AG09319 (cell line): ENCODE measurements at regions not wholly inside any gene's neighbourhood (a gene's known extent, or its start where the extent isn't known, plus 50 kb on each side); places are given as distances from the start of the nearest gene placed in this dataset.

Source experiments
- DNase-seq: peaks from one replicate; pipeline ENCODE4 v3.0.0-alpha.2; 2010; ENCODE audit warnings: low read depth; ENCODE audit errors: extremely low read depth
- TF ChIP-seq, protein P1 (sequence below): IDR thresholded peaks from 2 replicates; pipeline ENCODE4 v1.5.1; 2011; ENCODE audit warnings: low read depth, mild to moderate bottlenecking, inconsistent platforms, low read length, moderate library complexity

- DNase-seq: no peak
- TF ChIP-seq, protein P1, sequence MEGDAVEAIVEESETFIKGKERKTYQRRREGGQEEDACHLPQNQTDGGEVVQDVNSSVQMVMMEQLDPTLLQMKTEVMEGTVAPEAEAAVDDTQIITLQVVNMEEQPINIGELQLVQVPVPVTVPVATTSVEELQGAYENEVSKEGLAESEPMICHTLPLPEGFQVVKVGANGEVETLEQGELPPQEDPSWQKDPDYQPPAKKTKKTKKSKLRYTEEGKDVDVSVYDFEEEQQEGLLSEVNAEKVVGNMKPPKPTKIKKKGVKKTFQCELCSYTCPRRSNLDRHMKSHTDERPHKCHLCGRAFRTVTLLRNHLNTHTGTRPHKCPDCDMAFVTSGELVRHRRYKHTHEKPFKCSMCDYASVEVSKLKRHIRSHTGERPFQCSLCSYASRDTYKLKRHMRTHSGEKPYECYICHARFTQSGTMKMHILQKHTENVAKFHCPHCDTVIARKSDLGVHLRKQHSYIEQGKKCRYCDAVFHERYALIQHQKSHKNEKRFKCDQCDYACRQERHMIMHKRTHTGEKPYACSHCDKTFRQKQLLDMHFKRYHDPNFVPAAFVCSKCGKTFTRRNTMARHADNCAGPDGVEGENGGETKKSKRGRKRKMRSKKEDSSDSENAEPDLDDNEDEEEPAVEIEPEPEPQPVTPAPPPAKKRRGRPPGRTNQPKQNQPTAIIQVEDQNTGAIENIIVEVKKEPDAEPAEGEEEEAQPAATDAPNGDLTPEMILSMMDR: no peak
Measured at GRCh38 chr3:107969994-107970819, 120.6 kb downstream of the CD47 start.

DNA sequence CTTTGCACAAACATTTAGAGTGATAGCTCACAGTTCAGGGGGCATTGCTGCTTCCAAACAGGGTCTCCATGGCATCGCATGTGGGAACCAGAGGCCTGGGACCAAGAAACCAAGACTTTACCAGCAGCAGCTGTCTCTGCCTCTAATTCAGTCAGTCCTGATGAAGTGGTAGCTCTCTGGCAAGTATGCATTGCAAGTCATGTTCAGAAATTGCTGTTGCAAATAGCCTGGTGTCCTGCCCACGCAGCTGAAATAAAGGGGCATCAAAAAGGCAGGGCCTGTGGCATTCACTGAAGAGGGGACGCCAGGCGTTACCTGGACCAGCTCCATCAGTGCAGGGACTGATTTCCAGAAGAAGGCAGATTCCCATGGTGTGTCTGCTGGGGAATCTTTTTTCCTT is 121.3 kb downstream of the CD47 start:
- no peak for DNase-seq
- TF ChIP-seq, protein P1: no peak

- TF ChIP-seq, protein P1: no peak
- DNase-seq: no peak
Measured at GRCh38 chr3:107966276-107966675, 124.6 kb downstream of the CD47 start.

- TF ChIP-seq, protein P1: no peak
- DNase-seq: no peak
Measured at GRCh38 chr3:107965136-107965655, 125.6 kb downstream of the CD47 start.

DNA sequence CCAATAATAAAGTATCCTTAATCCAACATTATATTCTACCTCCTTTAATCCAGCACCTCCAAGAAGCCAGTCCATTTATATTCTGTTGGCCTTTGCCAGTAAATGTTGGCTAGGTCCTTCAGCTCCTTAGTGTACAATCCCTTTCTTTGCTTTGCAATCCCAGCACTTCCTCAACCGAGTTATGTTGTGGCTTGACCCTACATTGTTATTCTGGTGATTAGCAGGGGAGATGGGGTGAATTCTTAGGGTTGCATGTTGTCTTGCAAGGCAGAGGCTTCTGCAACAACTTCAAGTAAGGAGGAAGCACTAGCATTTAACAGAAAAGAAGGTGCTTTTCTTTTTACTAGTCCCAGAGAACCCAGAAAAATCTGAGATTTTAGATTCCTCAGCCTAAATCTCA is 127.2 kb downstream of the CD47 start:
- DNase-seq: no peak
- TF ChIP-seq, protein P1: no peak

- TF ChIP-seq, protein P1: no peak
- DNase-seq: no peak
Measured at GRCh38 chr3:107962946-107963345, 127.9 kb downstream of the CD47 start.

GRCh38 chr3:107962037-107962436 is 128.8 kb downstream of the CD47 start:
- DNase-seq: no peak
- TF ChIP-seq, protein P1: no peak
